Subcutaneous abdominal adipose tissue (tissue), 5 donors: ENCODE measurements at regions not wholly inside any gene's neighbourhood (a gene's known extent, or its start where the extent isn't known, plus 50 kb on each side); places are given as distances from the start of the nearest gene placed in this dataset.
A peak's percentile ranks its signal among the peaks of the same experiment; 100 is the strongest.

Experiments used
- H3K27ac ChIP-seq: one replicate; pipeline ENCODE4 v1.7.0; 2013; ENCODE audit warnings: low read depth, mild to moderate bottlenecking, inconsistent platforms, low read length, moderate library complexity
- H3K27me3 ChIP-seq, 5 donors: one replicate each; pipeline ENCODE4 v1.7.0; 2013; ENCODE audit warnings: low read length in 5 of 5, inconsistent platforms in 1 of 5; ENCODE audit not compliant: control insufficient read depth in 5 of 5, insufficient read depth in 4 of 5
- H3K36me3 ChIP-seq, 5 donors: one replicate each; pipeline ENCODE4 v1.7.0; 2013; ENCODE audit warnings: low read length in 5 of 5; ENCODE audit not compliant: control insufficient read depth in 5 of 5, insufficient read depth in 5 of 5
- H3K4me1 ChIP-seq, 5 donors: one replicate each; pipeline ENCODE4 v1.7.0; 2013; ENCODE audit warnings: low read length in 5 of 5, mild to moderate bottlenecking in 3 of 5, moderate library complexity in 1 of 5; ENCODE audit not compliant: control insufficient read depth in 5 of 5, insufficient read depth in 5 of 5
- H3K4me3 ChIP-seq, 5 donors: one replicate each; pipeline ENCODE4 v1.7.0; 2013; ENCODE audit warnings: low read length in 5 of 5, low read depth in 1 of 5
- H3K9ac ChIP-seq, 5 donors: one replicate each; pipeline ENCODE4 v1.7.0; 2013; ENCODE audit warnings: low read length in 5 of 5, mild to moderate bottlenecking in 4 of 5, moderate library complexity in 3 of 5
- H3K9me3 ChIP-seq, 5 donors: one replicate each; pipeline ENCODE4 v1.7.0; 2013; ENCODE audit warnings: low read length in 5 of 5; ENCODE audit not compliant: control insufficient read depth in 5 of 5
- donor health status: healthy.
- donor health status: healthy.
- donor health status: healthy.
- donor health status: healthy.
- donor health status: healthy.

- Histone ChIP-seq H3K9me3 (no peaks in the 10 kb centered on the region), H3K4me3 (no peak overlapping the region), H3K27me3 (peaks cover 0 to 13% (median 4%) of the 10 kb centered on the region in 5 donors), H3K27ac (no peak overlapping the region), H3K4me1 (peaks cover 0 to 12% (median 6%) of the 10 kb centered on the region in 5 donors), H3K9ac (no peak overlapping the region), H3K36me3 (no peaks in the 10 kb centered on the region)
Measured at GRCh38 chr10:129024046-129024445, 443.0 kb upstream of the MGMT start.

- Histone ChIP-seq H3K4me1 (peaks cover 0 to 12% (median 6%) of the 10 kb centered on the region in 5 donors), H3K4me3 (no peak overlapping the region), H3K27me3 (peaks cover 0 to 13% (median 4%) of the 10 kb centered on the region in 5 donors), H3K36me3 (no peaks in the 10 kb centered on the region), H3K9ac (no peak overlapping the region), H3K27ac (no peak overlapping the region), H3K9me3 (no peaks in the 10 kb centered on the region)
Measured at GRCh38 chr10:129025787-129026186, 441.3 kb upstream of the MGMT start.

- H3K27ac ChIP-seq: no peak overlapping the region
- H3K9me3 ChIP-seq: no peaks in the 10 kb centered on the region
- H3K36me3 ChIP-seq: no peaks in the 10 kb centered on the region
- H3K4me1 ChIP-seq: peaks cover 0 to 15% (median 9%) of the 10 kb centered on the region in 5 donors
- peaks cover 0 to 7% (median 4%) of the 10 kb centered on the region in 5 donors for H3K27me3 ChIP-seq
- H3K4me3 ChIP-seq: no peak overlapping the region
- no peak overlapping the region for H3K9ac ChIP-seq
Measured at GRCh38 chr10:129027906-129028305, 439.1 kb upstream of the MGMT start.

GRCh38 chr10:129028451-129028850, 438.6 kb upstream of the MGMT start:
- H3K4me1 ChIP-seq: peaks cover 0 to 13% (median 9%) of the 10 kb centered on the region in 5 donors
- no peak overlapping the region for H3K4me3 ChIP-seq
- no peaks in the 10 kb centered on the region for H3K36me3 ChIP-seq
- no peak overlapping the region for H3K9ac ChIP-seq
- H3K27ac ChIP-seq: no peak overlapping the region
- peaks cover 0 to 7% (median 4%) of the 10 kb centered on the region in 5 donors for H3K27me3 ChIP-seq
- H3K9me3 ChIP-seq: no peaks in the 10 kb centered on the region

GRCh38 chr10:129029051-129029450, 438.0 kb upstream of the MGMT start:
- H3K27ac ChIP-seq: no peak overlapping the region
- H3K4me3 ChIP-seq: no peak overlapping the region
- no peaks in the 10 kb centered on the region for H3K9me3 ChIP-seq
- H3K4me1 ChIP-seq: peaks cover 0 to 13% (median 9%) of the 10 kb centered on the region in 5 donors
- no peak overlapping the region for H3K9ac ChIP-seq
- H3K36me3 ChIP-seq: no peaks in the 10 kb centered on the region
- H3K27me3 ChIP-seq: peaks cover 0 to 7% (median 4%) of the 10 kb centered on the region in 5 donors

- Histone ChIP-seq H3K4me3 (no peak overlapping the region), H3K27me3 (peaks cover 0 to 7% (median 4%) of the 10 kb centered on the region in 5 donors), H3K27ac (no peak overlapping the region)
Measured at GRCh38 chr10:129029851-129030602, 437.0 kb upstream of the MGMT start.

GRCh38 chr10:129030603-129030895, 436.5 kb upstream of the MGMT start:
- peaks cover 0 to 7% (median 4%) of the 10 kb centered on the region in 5 donors for H3K27me3 ChIP-seq
- H3K36me3 ChIP-seq: no peaks in the 10 kb centered on the region
- peaks cover 0 to 22% (median 12%) of the 10 kb centered on the region in 5 donors for H3K4me1 ChIP-seq
- no peak overlapping the region for H3K27ac ChIP-seq
- no peak overlapping the region for H3K4me3 ChIP-seq
- H3K9ac ChIP-seq: no peak overlapping the region
- H3K9me3 ChIP-seq: no peaks in the 10 kb centered on the region

More at GRCh38 chr10:129029851-129030602, 437.0 kb upstream of the MGMT start:
- Histone ChIP-seq H3K36me3 (no peaks in the 10 kb centered on the region), H3K9me3 (no peaks in the 10 kb centered on the region), H3K4me1 (peaks cover 0 to 17% (median 9%) of the 10 kb centered on the region in 5 donors), H3K9ac (no peak overlapping the region)

GRCh38 chr10:129030996-129031843, 435.8 kb upstream of the MGMT start:
- Histone ChIP-seq H3K27ac (no peak overlapping the region), H3K27me3 (peaks cover 0 to 6% (median 3%) of the 10 kb centered on the region in 5 donors), H3K4me1 (peaks cover 0 to 29% (median 14%) of the 10 kb centered on the region in 5 donors), H3K4me3 (no peak overlapping the region), H3K9me3 (no peaks in the 10 kb centered on the region), H3K36me3 (no peaks in the 10 kb centered on the region), H3K9ac (no peak overlapping the region)

- Histone ChIP-seq H3K4me1 (peaks cover 0 to 35% (median 16%) of the 10 kb centered on the region in 5 donors), H3K27me3 (peaks cover 0 to 4% (median 3%) of the 10 kb centered on the region in 5 donors), H3K4me3 (peak overlapping the region in 1 of 5 donors; percentile 19), H3K9ac (no peak overlapping the region), H3K27ac (no peak overlapping the region), H3K9me3 (no peaks in the 10 kb centered on the region), H3K36me3 (no peaks in the 10 kb centered on the region)
Measured at GRCh38 chr10:129031844-129032150, 435.2 kb upstream of the MGMT start.
